ENCODE measurements at regions not wholly inside any gene's neighbourhood (a gene's known extent, or its start where the extent isn't known, plus 50 kb on each side); places are given as distances from the start of the nearest gene placed in this dataset.

DNA sequence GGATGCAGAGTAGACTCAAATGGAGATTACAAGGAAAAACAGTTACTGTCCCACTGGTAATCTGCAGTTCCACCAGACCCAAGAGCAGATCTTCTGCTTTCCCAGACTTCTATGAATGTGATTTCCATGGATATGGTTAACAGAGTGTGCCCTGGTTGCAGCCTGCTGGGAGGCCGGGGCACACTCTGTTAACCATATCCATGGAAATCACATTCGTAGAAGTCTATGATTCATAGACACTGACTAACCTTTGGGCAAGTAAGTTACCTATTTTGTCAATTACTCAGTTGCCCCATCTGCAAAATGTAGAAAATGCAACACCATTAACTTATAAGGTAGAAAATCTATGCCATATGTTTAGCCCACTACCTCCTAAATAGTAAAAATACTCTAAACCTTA lies 443.1 kb upstream of the PITX2 start:
- H3K4me3 ChIP-seq: no peak overlapping the region
- no peaks in the 10 kb centered on the region for H3K27me3 ChIP-seq
- no peaks in the 10 kb centered on the region for H3K4me1 ChIP-seq
- H3K9me3 ChIP-seq: no peaks in the 10 kb centered on the region
- H3K27ac ChIP-seq: no peak overlapping the region
- DNase-seq (ENCODE audit: low spot score in 2 of 2): no peak
- TF ChIP-seq, protein P1, sequence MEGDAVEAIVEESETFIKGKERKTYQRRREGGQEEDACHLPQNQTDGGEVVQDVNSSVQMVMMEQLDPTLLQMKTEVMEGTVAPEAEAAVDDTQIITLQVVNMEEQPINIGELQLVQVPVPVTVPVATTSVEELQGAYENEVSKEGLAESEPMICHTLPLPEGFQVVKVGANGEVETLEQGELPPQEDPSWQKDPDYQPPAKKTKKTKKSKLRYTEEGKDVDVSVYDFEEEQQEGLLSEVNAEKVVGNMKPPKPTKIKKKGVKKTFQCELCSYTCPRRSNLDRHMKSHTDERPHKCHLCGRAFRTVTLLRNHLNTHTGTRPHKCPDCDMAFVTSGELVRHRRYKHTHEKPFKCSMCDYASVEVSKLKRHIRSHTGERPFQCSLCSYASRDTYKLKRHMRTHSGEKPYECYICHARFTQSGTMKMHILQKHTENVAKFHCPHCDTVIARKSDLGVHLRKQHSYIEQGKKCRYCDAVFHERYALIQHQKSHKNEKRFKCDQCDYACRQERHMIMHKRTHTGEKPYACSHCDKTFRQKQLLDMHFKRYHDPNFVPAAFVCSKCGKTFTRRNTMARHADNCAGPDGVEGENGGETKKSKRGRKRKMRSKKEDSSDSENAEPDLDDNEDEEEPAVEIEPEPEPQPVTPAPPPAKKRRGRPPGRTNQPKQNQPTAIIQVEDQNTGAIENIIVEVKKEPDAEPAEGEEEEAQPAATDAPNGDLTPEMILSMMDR (IDR thresholded peaks at IDR 0.05): no peak
- TF ChIP-seq POLR2AphosphoS5 (IDR thresholded peaks at IDR 0.05) (no peak), EP300 (IDR thresholded peaks at IDR 0.05) (no peak), POLR2A (IDR thresholded peaks at IDR 0.05) (no peak)
- WGBS: 78% methylated on average over 2 of the region's 2 CpGs
- H3K36me3 ChIP-seq: no peaks in the 10 kb centered on the region

DNA sequence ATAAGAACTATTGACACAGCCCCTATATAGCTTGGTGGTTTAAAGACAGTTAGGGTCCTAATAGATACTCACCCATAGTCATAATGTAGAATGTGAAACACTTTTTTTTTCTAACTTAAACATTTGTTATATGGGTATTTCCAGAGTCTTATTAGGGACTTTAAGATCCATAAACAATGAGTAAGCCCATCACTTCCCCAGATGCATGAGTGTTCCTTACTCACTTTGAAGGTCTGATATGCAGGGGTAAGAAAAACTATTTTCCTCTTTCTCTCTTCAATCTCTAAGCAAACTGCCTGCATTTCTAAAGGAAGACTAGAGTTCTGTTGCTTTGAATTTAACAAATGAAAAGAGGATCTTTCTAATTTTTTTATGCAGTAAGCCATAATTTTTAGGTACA lies 443.6 kb upstream of the PITX2 start:
- no peaks in the 10 kb centered on the region for H3K36me3 ChIP-seq
- no peak for DNase-seq (ENCODE audit: low spot score in 2 of 2)
- H3K9me3 ChIP-seq: no peaks in the 10 kb centered on the region
- H3K4me1 ChIP-seq: no peaks in the 10 kb centered on the region
- H3K4me3 ChIP-seq: no peak overlapping the region
- TF ChIP-seq POLR2AphosphoS5 (IDR thresholded peaks at IDR 0.05) (no peak), EP300 (IDR thresholded peaks at IDR 0.05) (no peak), POLR2A (IDR thresholded peaks at IDR 0.05) (no peak)
- TF ChIP-seq, protein P1 (IDR thresholded peaks at IDR 0.05): no peak
- H3K27me3 ChIP-seq: no peaks in the 10 kb centered on the region
- no peak overlapping the region for H3K27ac ChIP-seq

DNA sequence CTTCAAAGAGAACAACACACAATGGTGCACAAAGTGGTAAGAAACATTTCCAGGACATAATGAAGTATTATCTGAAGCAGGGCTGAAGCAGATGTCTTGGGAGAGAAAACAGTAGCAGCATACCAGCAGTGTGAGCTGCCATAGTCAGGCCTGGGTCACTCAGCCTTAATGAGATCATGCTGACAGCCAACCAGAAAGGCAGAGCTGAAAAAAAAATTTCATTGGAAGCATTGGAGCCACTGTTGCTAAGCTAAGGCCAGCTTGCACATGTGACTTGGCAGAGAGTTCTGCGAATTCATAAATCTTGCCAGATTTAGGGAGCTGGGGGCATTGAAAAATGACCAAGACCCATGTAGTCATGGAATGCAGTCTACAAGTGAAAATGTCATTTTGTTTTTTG lies 444.0 kb upstream of the PITX2 start:
- H3K4me1 ChIP-seq: no peaks in the 10 kb centered on the region
- H3K27ac ChIP-seq: no peak overlapping the region
- no peaks in the 10 kb centered on the region for H3K27me3 ChIP-seq
- no peak overlapping the region for H3K4me3 ChIP-seq
- TF ChIP-seq, protein P1 (IDR thresholded peaks at IDR 0.05): no peak
- TF ChIP-seq POLR2A (IDR thresholded peaks at IDR 0.05) (no peak), POLR2AphosphoS5 (IDR thresholded peaks at IDR 0.05) (no peak)
- no peak for DNase-seq (ENCODE audit: low spot score in 2 of 2)
- H3K36me3 ChIP-seq: no peaks in the 10 kb centered on the region
- 78% methylated on average over 1 of the region's 1 CpG for WGBS
- no peaks in the 10 kb centered on the region for H3K9me3 ChIP-seq

DNA sequence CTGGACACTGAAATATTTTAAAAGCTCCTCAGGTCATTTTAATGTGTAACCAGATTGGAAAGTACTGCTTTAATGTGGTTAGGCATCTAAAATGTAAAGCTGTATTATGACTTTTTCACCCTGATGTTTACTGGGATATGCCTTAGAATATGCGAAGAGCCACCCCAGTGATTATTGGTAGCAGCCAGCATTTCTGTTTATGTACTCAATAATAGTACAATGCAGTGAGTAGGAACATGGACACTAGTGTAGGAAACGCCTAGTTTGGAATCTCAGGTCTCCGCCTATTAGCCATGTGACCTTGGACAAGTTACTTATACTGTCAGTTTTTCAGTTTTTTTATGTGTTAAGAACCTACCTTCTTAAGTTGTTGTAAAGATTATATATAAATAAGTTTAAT lies 446.0 kb upstream of the PITX2 start:
- Histone ChIP-seq H3K4me1 (no peaks in the 10 kb centered on the region), H3K36me3 (no peaks in the 10 kb centered on the region), H3K27ac (no peak overlapping the region), H3K27me3 (no peaks in the 10 kb centered on the region), H3K9me3 (peaks cover 4% of the 10 kb centered on the region), H3K4me3 (no peak overlapping the region)
- no peak for DNase-seq (ENCODE audit: low spot score in 2 of 2)
- TF ChIP-seq POLR2AphosphoS5 (IDR thresholded peaks at IDR 0.05): no peak
- TF ChIP-seq, protein P1 (IDR thresholded peaks at IDR 0.05): no peak
- 86% methylated on average over 3 of the region's 3 CpGs for WGBS

DNA sequence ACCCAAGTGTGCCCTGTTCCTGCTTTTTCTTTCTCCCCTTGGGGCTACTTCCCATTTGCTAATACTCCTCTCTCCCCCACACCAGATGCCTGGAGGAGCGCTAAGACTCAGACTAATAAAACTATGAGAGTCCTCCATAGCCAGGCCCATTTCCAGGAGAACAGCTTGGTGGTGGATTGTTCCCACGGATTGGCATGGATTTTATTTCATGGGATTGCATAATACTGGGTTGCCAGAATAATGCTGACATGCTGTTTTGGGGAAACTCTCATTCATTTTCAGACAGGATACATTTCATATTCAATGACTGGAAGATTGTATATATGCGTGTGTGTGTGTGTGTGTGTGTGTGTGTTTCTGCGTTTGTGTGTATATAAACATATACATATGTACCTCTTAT lies 447.5 kb upstream of the PITX2 start:
- H3K9me3 ChIP-seq: peaks cover 10% of the 10 kb centered on the region
- no peak overlapping the region for H3K4me3 ChIP-seq
- no peak overlapping the region for H3K27ac ChIP-seq
- no peaks in the 10 kb centered on the region for H3K27me3 ChIP-seq
- no peaks in the 10 kb centered on the region for H3K4me1 ChIP-seq
- DNase-seq (ENCODE audit: low spot score in 2 of 2): no peak
- no peaks in the 10 kb centered on the region for H3K36me3 ChIP-seq
- TF ChIP-seq EP300 (IDR thresholded peaks at IDR 0.05) (no peak), POLR2AphosphoS5 (IDR thresholded peaks at IDR 0.05) (no peak), POLR2A (IDR thresholded peaks at IDR 0.05) (no peak)
- TF ChIP-seq, protein P1 (IDR thresholded peaks at IDR 0.05): no peak
- 79% methylated on average over 4 of the region's 4 CpGs for WGBS

Measured in suprapubic skin (tissue), 4 donors.